GM18873 (cell line): ENCODE measurements at regions not wholly inside any gene's neighbourhood (a gene's known extent, or its start where the extent isn't known, plus 50 kb on each side); places are given as distances from the start of the nearest gene placed in this dataset.
"Not testable (repeated sequence)": the region's sequence is repeated elsewhere in the genome, so short reads cannot be mapped to it uniquely, and the experiment has no call there.

ENCODE experiments used
- ATAC-seq: cut with Tn5 transposase; IDR thresholded peaks from one replicate; pipeline ENCODE4 v1.9.1; 2021; ENCODE audit warnings: mild to moderate bottlenecking, moderate library complexity, moderate number of reproducible peaks; ENCODE audit not compliant: unreplicated experiment, low FRiP score

DNA sequence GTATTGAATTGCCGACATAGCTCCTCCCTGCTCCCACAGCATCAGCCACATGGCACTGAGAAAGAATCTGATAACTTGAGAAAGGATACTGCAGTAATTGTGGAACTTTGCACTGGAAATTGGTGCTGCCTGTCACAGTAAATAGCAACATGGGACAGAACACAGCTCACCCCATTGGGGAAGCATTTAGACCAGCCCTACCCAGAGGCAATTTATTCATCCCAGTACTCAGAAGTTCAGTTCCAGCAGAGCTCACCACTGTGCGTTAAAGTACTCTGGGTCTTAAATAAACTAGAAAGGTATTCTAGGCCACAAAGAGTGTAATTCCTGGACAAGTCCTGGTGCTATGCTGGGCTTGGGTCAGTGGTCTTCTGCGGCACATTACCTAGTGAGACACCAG lies 347.1 kb downstream of the PYDC2 start:
- ATAC-seq: no peak

- no peak for ATAC-seq
Observed at GRCh38 chr3:191809326-191809949, 348.5 kb downstream of the PYDC2 start.

GRCh38 chr3:191813245-191813644 lies 352.3 kb downstream of the PYDC2 start:
- ATAC-seq: no peak

GRCh38 chr3:191848818-191849217 lies 387.9 kb downstream of the PYDC2 start:
- no peak for ATAC-seq

GRCh38 chr3:191859531-191859930 lies 398.6 kb downstream of the PYDC2 start:
- no peak for ATAC-seq

GRCh38 chr3:191869738-191870415 lies 408.9 kb downstream of the PYDC2 start:
- ATAC-seq: no peak

DNA sequence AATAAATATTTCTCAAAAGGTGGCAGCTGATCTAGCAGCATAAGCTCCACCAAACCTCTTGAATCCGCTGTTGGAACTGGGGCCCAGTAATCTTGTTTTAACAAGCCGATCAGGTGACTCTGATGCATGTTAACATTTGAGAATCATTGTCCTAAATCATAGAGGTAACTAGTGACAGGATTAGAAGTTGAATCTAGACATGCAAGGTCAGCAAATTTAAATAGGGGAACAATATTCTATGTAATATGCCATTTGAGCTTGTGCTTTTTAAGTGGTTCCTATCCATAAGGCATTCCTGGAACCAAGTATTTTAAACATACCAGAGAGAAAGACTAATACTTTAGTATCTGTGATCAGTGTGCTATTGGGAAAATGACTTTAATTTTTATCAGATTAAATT lies 412.8 kb downstream of the PYDC2 start:
- ATAC-seq: no peak

DNA sequence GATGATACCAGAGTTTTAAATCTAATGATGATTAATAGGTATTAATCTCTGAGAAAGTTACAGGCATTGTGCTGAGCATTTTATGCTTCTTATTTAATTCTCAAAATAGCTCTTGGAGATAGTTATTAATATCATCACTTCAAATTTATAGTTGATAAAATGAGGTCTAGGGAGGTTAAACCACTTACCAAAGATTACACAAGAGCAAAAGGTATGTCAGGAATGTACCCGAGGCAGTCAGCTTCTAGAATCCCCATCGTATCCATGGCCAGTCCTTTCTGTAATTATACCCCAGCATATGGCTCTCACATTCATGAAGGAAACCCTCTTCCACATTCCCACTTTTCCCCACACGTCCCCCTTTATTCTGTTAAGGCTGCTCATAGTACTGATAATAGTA lies 421.3 kb downstream of the PYDC2 start:
- no peak for ATAC-seq

GRCh38 chr3:191884132-191884531 lies 423.2 kb downstream of the PYDC2 start:
- no peak for ATAC-seq

DNA sequence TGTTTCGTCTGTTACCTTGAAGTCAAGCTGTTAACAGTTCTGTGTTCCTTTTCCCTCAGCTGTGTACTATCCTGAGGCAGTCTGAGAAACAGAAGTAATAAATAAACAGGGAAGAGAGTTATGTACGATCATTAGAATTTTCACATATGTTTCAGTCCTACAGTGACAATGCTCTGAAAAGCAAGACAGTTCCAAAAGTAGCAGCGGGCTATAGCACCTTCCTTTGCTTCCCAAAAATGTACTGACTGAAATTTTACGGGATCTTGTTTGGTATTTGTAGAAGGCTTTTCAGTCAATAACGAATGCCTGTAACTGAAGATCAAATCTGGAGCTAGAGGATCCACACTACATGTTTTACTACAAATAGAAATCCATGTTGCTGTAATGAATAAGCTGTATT lies 428.1 kb downstream of the PYDC2 start:
- ATAC-seq: no peak

DNA sequence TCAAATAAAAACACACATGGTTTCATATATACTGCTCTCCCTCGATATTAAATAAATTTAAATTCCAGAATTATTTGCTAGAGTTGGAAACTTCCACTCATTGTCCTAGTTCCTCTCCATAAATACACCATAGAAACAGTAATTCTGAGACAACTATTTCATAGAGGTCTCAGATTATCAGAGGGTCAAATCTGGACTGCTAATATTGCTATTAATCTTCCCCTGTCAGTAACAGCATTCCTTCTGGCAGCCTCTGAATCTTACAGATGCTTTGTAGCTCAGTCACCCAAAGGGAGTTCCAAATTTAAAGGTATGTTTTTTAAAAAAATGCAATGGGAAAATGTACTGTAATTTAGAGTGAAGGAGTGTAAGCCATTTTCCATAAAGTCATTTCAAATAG lies 428.8 kb downstream of the PYDC2 start:
- ATAC-seq: no peak

DNA sequence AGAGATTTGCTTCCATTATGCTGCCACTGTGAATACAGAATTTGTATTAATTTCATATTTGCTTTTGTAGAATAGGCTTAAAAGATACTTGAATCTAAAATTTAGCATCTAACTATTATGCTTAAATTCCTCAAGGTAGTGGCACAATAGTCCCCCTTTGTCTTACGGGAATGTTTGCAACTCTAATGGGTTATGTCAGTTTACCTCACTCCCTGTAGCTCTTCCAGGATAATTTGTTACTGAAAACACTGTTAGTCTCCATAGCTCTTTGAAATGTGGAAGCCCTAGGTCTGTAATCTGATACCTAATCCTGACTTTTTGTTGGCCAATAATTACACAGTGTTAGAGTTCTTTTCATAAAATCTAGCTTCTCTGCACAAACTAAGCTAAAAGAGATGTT lies 433.4 kb downstream of the PYDC2 start:
- ATAC-seq: no peak

- ATAC-seq: no peak
Observed at GRCh38 chr3:191901741-191902140, 440.8 kb downstream of the PYDC2 start.

- ATAC-seq: no peak
Observed at GRCh38 chr3:191912616-191913204, 451.7 kb downstream of the PYDC2 start.

DNA sequence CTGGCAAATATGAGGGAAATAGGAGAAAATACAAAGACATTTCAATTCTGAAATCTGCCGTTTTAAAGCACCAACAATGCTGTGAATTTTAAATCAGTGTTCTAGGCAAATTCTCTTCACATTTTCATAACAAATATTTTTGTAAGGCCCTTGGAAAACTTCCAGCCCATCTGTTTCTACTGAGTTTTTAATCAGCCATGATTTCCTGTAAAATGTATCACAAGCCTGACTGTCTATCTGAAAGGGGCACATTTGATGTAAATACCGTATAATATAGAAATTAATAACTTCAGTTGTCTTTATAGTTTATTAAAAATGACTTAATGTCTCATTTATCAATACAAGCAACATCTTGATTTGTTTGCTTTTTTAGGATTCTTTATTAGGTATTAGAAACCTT lies 454.7 kb downstream of the PYDC2 start:
- ATAC-seq: no peak

DNA sequence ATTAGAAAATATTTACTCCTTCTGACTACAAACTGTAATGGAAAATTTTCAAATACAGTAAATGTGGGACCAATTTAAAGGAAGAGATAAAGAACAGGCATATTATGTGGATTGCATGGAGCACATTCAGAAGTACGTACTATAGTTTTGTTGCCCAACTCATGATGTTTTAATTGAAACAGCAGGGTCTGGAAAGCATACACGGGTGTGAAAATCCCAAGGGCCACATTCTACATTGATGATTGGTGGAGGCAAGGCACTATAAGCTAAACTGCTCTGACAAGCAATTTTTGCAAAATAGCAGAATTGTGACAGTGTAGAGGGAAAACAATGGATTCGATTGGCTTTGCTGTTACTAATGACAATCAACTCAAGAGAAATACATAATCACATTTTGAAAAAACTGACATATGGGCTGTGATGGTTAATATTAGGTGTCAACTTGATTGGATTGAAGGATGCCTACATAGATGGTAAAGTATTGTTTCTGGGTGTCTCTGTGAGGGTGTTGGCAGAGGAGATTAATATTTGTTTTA lies 458.6 kb downstream of the PYDC2 start:
- no peak for ATAC-seq

GRCh38 chr3:191922570-191922969 lies 461.6 kb downstream of the PYDC2 start:
- no peak for ATAC-seq

DNA sequence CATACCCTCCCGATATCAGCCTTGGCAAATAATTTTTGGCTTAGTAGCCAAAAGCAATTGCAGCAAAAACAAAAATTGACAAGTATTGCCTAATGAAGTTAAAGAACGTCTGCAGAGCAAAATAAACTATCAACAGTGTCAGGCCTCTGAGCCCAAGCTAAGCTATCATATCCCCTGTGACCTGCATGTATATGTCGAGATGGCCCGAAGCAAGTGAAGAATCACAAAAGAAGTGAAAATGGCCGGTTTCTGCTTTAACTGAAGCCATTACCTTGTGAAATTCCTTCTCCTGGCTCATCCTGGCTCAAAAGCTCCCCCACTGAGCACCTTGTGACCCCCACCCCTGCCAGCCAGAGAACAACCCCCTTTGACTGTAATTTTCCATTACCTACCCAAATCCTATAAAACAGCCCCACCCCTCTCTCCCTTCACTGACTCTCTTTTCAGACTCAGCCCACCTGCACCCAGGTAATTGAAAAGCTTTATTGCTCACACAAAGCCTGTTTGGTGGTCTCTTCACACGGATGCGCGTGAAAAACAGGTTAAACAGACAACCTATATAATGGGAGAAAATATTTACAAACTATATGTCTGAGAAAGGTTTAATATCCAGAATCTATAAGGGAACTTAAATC lies 466.3 kb downstream of the PYDC2 start:
- not testable (repeated sequence) for ATAC-seq

DNA sequence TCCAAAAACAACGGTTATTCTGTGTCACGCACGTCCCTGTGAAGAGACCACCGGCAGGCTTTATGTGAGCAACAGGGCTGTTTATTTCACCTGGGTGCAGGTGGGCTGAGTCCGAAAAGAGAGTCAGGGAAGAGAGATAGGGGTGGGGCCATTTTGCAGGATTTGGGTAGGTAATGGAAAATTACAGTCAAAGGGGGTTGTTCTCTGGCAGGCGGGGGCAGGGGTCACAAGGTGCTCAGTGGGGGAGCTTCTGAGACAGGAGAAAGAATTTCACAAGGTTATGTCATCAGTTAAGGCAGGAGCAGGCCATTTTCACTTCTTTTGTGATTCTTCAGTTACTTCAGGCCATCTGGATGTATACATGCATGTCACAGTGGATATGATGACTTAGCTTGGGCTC lies 467.0 kb downstream of the PYDC2 start:
- not testable (repeated sequence) for ATAC-seq

DNA sequence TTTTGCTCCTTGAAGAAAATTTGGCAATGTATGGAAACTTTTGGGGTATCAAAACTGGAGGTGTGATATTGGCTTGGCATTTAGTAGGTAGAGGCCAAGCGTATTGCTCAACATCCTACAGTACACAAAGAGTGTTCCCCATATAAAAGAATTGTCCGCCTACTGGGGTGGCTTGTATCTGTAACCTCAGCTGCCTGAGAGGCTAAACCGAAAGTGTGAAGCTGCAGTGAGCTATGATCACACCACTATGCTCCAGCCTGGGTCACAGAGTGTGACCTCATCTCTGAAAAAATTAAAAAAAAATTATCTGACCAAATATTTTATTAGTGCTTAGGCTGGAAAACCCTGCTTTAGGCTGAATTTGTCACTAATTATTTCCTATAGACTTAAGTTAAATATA lies 483.9 kb downstream of the PYDC2 start:
- no peak for ATAC-seq

DNA sequence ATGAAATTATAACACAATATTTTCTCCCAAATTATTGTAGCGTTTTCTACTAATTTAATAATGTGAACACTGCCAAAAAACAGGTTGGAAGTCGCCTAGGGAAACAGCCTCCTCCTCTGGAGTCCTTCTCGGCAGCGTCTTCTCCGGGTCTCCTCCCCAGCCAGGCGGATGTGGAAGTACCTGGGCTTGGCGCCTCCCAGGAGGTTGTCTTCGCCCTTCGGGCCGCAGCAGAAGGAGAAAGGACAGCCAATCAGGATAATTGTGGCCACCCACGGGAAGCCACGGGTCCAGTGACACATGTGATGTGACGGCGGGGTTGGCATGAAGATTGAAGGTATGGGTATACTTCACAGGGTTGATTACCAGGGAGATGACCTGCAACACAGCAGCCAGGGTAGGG lies 491.2 kb downstream of the PYDC2 start:
- ATAC-seq: no peak
